AG09319 (cell line): ENCODE measurements at regions not wholly inside any gene's neighbourhood (a gene's known extent, or its start where the extent isn't known, plus 50 kb on each side); places are given as distances from the start of the nearest gene placed in this dataset.
"Not testable (repeated sequence)": the region's sequence is repeated elsewhere in the genome, so short reads cannot be mapped to it uniquely, and the experiment has no call there.

Experiments
- DNase-seq: peaks from one replicate; pipeline ENCODE4 v3.0.0-alpha.2; 2010; ENCODE audit warnings: low read depth; ENCODE audit errors: extremely low read depth
- CTCF ChIP-seq: IDR thresholded peaks from 2 replicates; pipeline ENCODE4 v1.5.1; 2011; ENCODE audit warnings: low read depth, mild to moderate bottlenecking, inconsistent platforms, low read length, moderate library complexity

GRCh38 chrX:108945883-108946523 lies 209.6 kb upstream of the IRS4 start:
- TF ChIP-seq CTCF = no peak
- DNase-seq = no peak

GRCh38 chrX:108914791-108915190 lies 178.4 kb upstream of the IRS4 start:
- no peak for TF ChIP-seq CTCF

GRCh38 chrX:108903831-108904230 lies 167.5 kb upstream of the IRS4 start:
- not testable (repeated sequence) for DNase-seq

More at GRCh38 chrX:108914791-108915190, 178.4 kb upstream of the IRS4 start:
- no peak for DNase-seq

GRCh38 chrX:108900333-108900732 lies 164.0 kb upstream of the IRS4 start:
- TF ChIP-seq CTCF = no peak
- no peak for DNase-seq

GRCh38 chrX:108896349-108896748 lies 160.0 kb upstream of the IRS4 start:
- not testable (repeated sequence) for DNase-seq

GRCh38 chrX:108892501-108892900 lies 156.1 kb upstream of the IRS4 start:
- no peak for DNase-seq
- TF ChIP-seq CTCF = no peak

- no peak for DNase-seq
- no peak for TF ChIP-seq CTCF
Observed at GRCh38 chrX:108875548-108875947, 139.2 kb upstream of the IRS4 start.

GRCh38 chrX:108843039-108843438 lies 106.7 kb upstream of the IRS4 start:
- not testable (repeated sequence) for DNase-seq

GRCh38 chrX:108833993-108834392 lies 97.6 kb upstream of the IRS4 start:
- TF ChIP-seq CTCF = no peak
- DNase-seq = no peak
